Brain microvascular endothelial cell (primary cell): ENCODE measurements at regions not wholly inside any gene's neighbourhood (a gene's known extent, or its start where the extent isn't known, plus 50 kb on each side); places are given as distances from the start of the nearest gene placed in this dataset.

Experiments
- DNase-seq: peaks from one replicate; pipeline ENCODE4 v3.0.0-alpha.2; 2020
- H3K27ac ChIP-seq: fragments of 250-450 bp; sonication (Bioruptor Pico); 2 replicates; pipeline ENCODE4 v1.5.1; 2020; ENCODE audit warnings: mild to moderate bottlenecking, moderate library complexity
- H3K27me3 ChIP-seq: fragments of 250-450 bp; sonication (Bioruptor Pico); replicated peaks from 2 replicates; pipeline ENCODE4 v1.5.1; 2020; ENCODE audit warnings: mild to moderate bottlenecking
- H3K36me3 ChIP-seq: fragments of 250-450 bp; sonication (Bioruptor Pico); replicated peaks from 2 replicates; pipeline ENCODE4 v1.5.1; 2020; ENCODE audit warnings: mild to moderate bottlenecking
- H3K4me3 ChIP-seq: 2 replicates; pipeline ENCODE4 v1.5.1; 2011; ENCODE audit warnings: low read depth, mild to moderate bottlenecking, control low read depth, low read length, moderate library complexity
- in situ Hi-C: cut with HindIII; loops from 2 replicates; pipeline ENCODE4 v1.10.0; 2017; ENCODE audit warnings: low sequenced_read_pairs, low pct_ligation_motif_present
- TF ChIP-seq, protein P1 (sequence below): IDR thresholded peaks from 2 replicates; pipeline ENCODE4 v1.5.1; 2011; ENCODE audit warnings: low read depth, mild to moderate bottlenecking, moderate library complexity, low read length, control low read depth, inconsistent platforms; ENCODE audit errors: missing control alignments

- Histone ChIP-seq H3K4me3 (no peak overlapping the region), H3K27me3 (no peaks in the 10 kb centered on the region), H3K27ac (no peak overlapping the region), H3K36me3 (no peaks in the 10 kb centered on the region)
- in situ Hi-C loops = no loop called here
- DNase-seq = no peak
- TF ChIP-seq, protein P1, sequence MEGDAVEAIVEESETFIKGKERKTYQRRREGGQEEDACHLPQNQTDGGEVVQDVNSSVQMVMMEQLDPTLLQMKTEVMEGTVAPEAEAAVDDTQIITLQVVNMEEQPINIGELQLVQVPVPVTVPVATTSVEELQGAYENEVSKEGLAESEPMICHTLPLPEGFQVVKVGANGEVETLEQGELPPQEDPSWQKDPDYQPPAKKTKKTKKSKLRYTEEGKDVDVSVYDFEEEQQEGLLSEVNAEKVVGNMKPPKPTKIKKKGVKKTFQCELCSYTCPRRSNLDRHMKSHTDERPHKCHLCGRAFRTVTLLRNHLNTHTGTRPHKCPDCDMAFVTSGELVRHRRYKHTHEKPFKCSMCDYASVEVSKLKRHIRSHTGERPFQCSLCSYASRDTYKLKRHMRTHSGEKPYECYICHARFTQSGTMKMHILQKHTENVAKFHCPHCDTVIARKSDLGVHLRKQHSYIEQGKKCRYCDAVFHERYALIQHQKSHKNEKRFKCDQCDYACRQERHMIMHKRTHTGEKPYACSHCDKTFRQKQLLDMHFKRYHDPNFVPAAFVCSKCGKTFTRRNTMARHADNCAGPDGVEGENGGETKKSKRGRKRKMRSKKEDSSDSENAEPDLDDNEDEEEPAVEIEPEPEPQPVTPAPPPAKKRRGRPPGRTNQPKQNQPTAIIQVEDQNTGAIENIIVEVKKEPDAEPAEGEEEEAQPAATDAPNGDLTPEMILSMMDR = no peak
Measured at GRCh38 chr13:40343550-40344269, 322.7 kb downstream of the FOXO1 start.

DNA sequence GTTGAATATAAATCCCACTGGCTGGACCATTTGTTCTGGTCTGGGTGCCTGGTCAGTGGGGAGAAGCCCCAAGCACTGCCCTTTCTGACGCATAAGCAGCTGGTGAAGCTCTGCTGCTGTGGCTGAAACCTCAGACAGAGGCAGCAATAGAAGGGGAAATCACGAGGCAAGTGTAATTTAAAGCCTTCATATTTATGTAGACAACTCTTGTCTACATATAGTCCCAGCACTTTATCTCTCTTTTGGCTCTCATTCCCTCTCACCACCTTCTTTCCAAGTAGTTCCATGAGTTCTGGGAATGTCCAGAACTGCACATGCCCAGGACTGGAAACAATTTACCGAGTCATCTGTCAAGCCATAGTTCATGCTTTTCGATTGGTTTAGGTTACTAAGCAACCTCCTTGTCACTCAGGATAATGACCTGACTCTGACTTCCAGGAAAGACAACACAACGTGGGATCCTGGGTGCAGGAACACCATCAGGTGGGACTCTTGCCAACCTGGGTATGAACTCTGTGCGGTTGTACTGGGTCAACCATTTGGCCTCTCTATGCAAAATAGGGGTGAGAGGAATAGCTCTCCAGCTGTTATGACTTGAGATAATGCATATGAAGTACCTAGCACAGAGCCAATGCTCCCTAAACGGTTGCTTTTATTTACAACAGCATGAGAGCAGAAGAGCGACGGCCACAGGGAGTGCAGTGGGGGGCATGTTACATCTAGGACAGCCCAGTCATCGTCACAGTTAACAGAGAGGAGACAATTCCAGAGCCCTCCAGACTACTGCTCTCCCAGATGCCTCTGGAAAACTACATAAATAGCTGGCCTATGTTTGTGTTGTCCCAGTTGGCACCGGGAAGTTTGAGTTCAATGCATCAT is 321.9 kb downstream of the FOXO1 start:
- TF ChIP-seq, protein P1 = no peak
- DNase-seq = no peak

DNA sequence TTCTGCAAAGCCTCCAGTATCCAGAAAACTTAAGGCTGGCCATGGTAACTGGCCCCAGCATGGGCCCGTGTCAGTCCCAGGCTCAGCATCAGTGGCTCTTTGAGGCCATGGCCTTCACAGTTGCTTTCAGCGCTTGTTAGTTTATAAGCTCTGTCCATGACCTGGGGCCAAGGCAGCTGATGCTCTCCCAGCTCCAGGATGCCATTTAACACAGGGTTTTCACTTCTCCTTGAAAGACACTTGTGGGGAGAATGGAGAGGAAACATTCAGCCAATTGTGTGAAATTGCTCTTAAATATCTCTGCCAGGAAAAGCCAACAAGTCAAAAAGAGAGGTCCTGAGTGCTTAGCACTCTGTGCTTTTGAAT is 321.3 kb downstream of the FOXO1 start:
- in situ Hi-C loops = no loop called here
- TF ChIP-seq, protein P1 = no peak
- no peak overlapping the region for H3K27ac ChIP-seq
- DNase-seq = no peak
- H3K36me3 ChIP-seq = no peaks in the 10 kb centered on the region
- H3K27me3 ChIP-seq = no peaks in the 10 kb centered on the region
- H3K4me3 ChIP-seq = no peak overlapping the region

More for the DNA sequence above, 321.9 kb downstream of the FOXO1 start:
- in situ Hi-C loops = no loop called here
- no peaks in the 10 kb centered on the region for H3K36me3 ChIP-seq
- H3K4me3 ChIP-seq = no peak overlapping the region
- no peak overlapping the region for H3K27ac ChIP-seq
- no peaks in the 10 kb centered on the region for H3K27me3 ChIP-seq

DNA sequence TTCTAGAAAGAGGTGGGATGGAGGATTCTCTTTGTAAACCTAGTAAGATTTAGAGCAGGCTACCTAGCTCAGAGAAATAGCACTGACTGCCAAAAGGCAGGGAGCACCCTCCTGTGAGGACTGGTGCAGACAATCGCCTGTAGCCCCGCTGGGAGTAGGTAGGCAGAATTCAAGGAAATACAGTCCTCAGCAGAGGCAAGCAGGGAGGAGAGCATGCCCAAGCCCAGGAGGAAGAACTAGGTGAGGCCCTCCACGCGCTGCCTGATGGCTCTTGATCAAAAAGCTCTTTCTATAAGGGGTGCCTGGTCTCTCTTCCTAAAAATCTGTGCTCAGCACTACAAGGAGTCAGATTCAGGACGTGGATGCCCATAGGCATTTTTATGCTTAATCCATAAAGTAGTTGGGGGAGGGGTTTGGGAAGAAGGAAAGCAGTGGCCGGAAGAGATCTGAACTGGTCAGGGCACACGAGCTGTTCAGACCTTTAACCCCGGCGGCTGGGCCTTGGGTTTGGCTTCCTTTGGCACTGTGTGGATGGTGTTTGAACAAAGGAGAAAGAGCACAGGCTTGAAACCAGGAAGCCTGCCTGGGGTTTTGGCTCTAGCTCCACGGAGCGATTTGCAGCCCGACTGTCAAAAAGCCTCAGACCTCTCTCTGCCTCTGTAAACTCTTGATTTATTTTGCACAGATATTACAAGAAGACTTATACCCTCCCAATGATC is 320.6 kb downstream of the FOXO1 start:
- Histone ChIP-seq H3K27me3 (no peaks in the 10 kb centered on the region), H3K4me3 (no peak overlapping the region), H3K27ac (no peak overlapping the region), H3K36me3 (no peaks in the 10 kb centered on the region)
- TF ChIP-seq, protein P1 = no peak
- in situ Hi-C loops = no loop called here
- DNase-seq = no peak

DNA sequence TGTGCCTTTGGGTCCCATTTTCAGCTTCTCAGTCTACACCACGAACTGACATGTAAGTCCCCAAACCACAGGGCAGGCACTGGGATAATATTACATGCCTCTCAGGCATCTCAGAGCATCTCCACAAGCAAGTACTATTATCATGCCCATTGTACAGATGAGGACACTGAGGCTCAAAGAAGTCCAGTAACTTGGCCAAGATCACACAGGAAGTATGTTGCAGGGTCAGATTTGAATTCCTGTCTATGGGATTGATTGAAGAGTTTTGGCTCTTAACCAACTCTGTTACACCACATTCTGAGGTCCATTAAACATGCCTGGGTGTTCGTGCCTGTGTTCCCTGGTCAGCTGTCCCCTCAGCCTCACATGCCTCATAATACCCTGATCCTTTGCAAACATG is 319.8 kb downstream of the FOXO1 start:
- H3K27me3 ChIP-seq = no peaks in the 10 kb centered on the region
- H3K36me3 ChIP-seq = no peaks in the 10 kb centered on the region
- no peak overlapping the region for H3K27ac ChIP-seq
- in situ Hi-C loops = no loop called here
- no peak overlapping the region for H3K4me3 ChIP-seq
- TF ChIP-seq, protein P1 = no peak
- no peak for DNase-seq
